DND-41 (cell line): ENCODE measurements at regions not wholly inside any gene's neighbourhood (a gene's known extent, or its start where the extent isn't known, plus 50 kb on each side); places are given as distances from the start of the nearest gene placed in this dataset.

Source experiments
- ATAC-seq: fragments of 200-7000 bp; cut with Tn5 transposase; 3 replicates; pipeline ENCODE4 v1.9.1; 2021; ENCODE audit warnings: low read depth; ENCODE audit not compliant: insufficient read depth
- DNase-seq: peaks from one replicate; pipeline ENCODE4 v3.0.0-alpha.2; 2020
- H2AFZ ChIP-seq: 2 replicates; pipeline ENCODE4 v1.6.0; 2012; ENCODE audit warnings: low read depth, low read length
- H3K27ac ChIP-seq: 2 replicates; pipeline ENCODE4 v1.5.1; 2012; ENCODE audit warnings: low read length, inconsistent platforms
- H3K27me3 ChIP-seq: fragments of 200-600 bp; sonication (generic); 2 replicates; pipeline ENCODE4 v1.6.0; 2012; ENCODE audit warnings: low read length, mild to moderate bottlenecking, inconsistent platforms; ENCODE audit not compliant: insufficient read depth, poor library complexity
- H3K36me3 ChIP-seq: 2 replicates; pipeline ENCODE4 v1.5.1; 2012; ENCODE audit warnings: low read length, inconsistent platforms; ENCODE audit not compliant: insufficient read depth
- H3K4me1 ChIP-seq: 2 replicates; pipeline ENCODE4 v1.5.1; 2012; ENCODE audit warnings: mild to moderate bottlenecking, low read length; ENCODE audit not compliant: insufficient read depth
- H3K4me2 ChIP-seq: 2 replicates; pipeline ENCODE4 v1.6.0; 2012; ENCODE audit warnings: mild to moderate bottlenecking, moderate library complexity, low read length, inconsistent platforms; ENCODE audit not compliant: insufficient read depth
- H3K4me3 ChIP-seq, 2 experiments: fragments of 200-600 bp in 1 of 2; shearing (Covaris generic) in 1 of 2; 2 replicates each; pipeline ENCODE4 v1.5.1; 2012 to 2016; ENCODE audit warnings: inconsistent platforms in 2 of 2, low read length in 2 of 2, mild to moderate bottlenecking in 2 of 2, low read depth in 1 of 2, moderate library complexity in 1 of 2
- H3K79me2 ChIP-seq: 2 replicates; pipeline ENCODE4 v1.6.0; 2012; ENCODE audit warnings: low read length, inconsistent platforms; ENCODE audit not compliant: insufficient read depth
- H3K9ac ChIP-seq: 2 replicates; pipeline ENCODE4 v1.6.0; 2012; ENCODE audit warnings: low read depth, mild to moderate bottlenecking, inconsistent platforms, low read length, moderate library complexity
- H3K9me3 ChIP-seq: 2 replicates; pipeline ENCODE4 v1.5.1; 2012; ENCODE audit warnings: low read length, moderate library complexity, mild to moderate bottlenecking, inconsistent platforms; ENCODE audit not compliant: insufficient read depth, severe bottlenecking
- H4K20me1 ChIP-seq: 2 replicates; pipeline ENCODE4 v1.6.0; 2012; ENCODE audit warnings: low read length; ENCODE audit not compliant: insufficient read depth
- CTCF ChIP-seq: IDR thresholded peaks from 2 replicates; pipeline ENCODE4 v1.5.1; 2012; ENCODE audit warnings: borderline replicate concordance, low read length, moderate library complexity, mild to moderate bottlenecking; ENCODE audit not compliant: poor library complexity, severe bottlenecking; ENCODE audit errors: extremely low read depth
- EZH2 ChIP-seq: IDR thresholded peaks from 3 replicates; pipeline ENCODE4 v1.6.1; 2012; ENCODE audit warnings: borderline replicate concordance, low read depth, mild to moderate bottlenecking, moderate library complexity, low read length, inconsistent platforms; ENCODE audit not compliant: severe bottlenecking

GRCh38 chrX:7261672-7262332, 113.8 kb upstream of the PUDP start:
- Histone ChIP-seq H2AFZ (no peak overlapping the region), H3K36me3 (peaks cover 37% of the 10 kb centered on the region), H3K4me2 (no peak overlapping the region), H3K27ac (no peak overlapping the region), H3K27me3 (no peaks in the 10 kb centered on the region), H3K4me3 (no peak overlapping the region), H3K79me2 (no peaks in the 10 kb centered on the region), H4K20me1 (no peaks in the 10 kb centered on the region), H3K9ac (no peak overlapping the region), H3K4me1 (no peaks in the 10 kb centered on the region), H3K9me3 (no peaks in the 10 kb centered on the region)
- DNase-seq (no peak), ATAC-seq (no peak)
- no peak for TF ChIP-seq CTCF
- no peak for TF ChIP-seq EZH2

GRCh38 chrX:7254144-7254543, 106.2 kb upstream of the PUDP start:
- Histone ChIP-seq H2AFZ (no peak overlapping the region), H3K27me3 (no peaks in the 10 kb centered on the region), H3K79me2 (no peaks in the 10 kb centered on the region), H3K9ac (no peak overlapping the region), H3K36me3 (peaks cover 45% of the 10 kb centered on the region), H3K4me3 (no peak overlapping the region), H3K27ac (no peak overlapping the region), H4K20me1 (no peaks in the 10 kb centered on the region), H3K4me1 (no peaks in the 10 kb centered on the region), H3K9me3 (no peaks in the 10 kb centered on the region), H3K4me2 (no peak overlapping the region)
- DNase-seq, result no peak
- ATAC-seq, result no peak
- TF ChIP-seq CTCF, result no peak
- no peak for TF ChIP-seq EZH2

GRCh38 chrX:7253565-7253964, 105.6 kb upstream of the PUDP start:
- no peak overlapping the region for H3K4me2 ChIP-seq
- DNase-seq (no peak), ATAC-seq (no peak)

More at GRCh38 chrX:7253565-7253964, 105.6 kb upstream of the PUDP start:
- Histone ChIP-seq H3K9ac (no peak overlapping the region), H3K79me2 (no peaks in the 10 kb centered on the region), H3K4me3 (no peak overlapping the region), H3K36me3 (peaks cover 43% of the 10 kb centered on the region), H4K20me1 (no peaks in the 10 kb centered on the region), H3K9me3 (no peaks in the 10 kb centered on the region), H3K27me3 (no peaks in the 10 kb centered on the region), H3K27ac (no peak overlapping the region), H3K4me1 (no peaks in the 10 kb centered on the region), H2AFZ (no peak overlapping the region)
- no peak for TF ChIP-seq CTCF
- TF ChIP-seq EZH2, result no peak
